HL-60 (cell line): ENCODE measurements at regions not wholly inside any gene's neighbourhood (a gene's known extent, or its start where the extent isn't known, plus 50 kb on each side); places are given as distances from the start of the nearest gene placed in this dataset.

Experiments used
- DNase-seq, 2 experiments: peaks; one replicate each; pipeline ENCODE4 v3.0.0-alpha.2; 2010 to 2020; ENCODE audit warnings: low read depth in 1 of 2, low spot score in 1 of 2
- H3K27ac ChIP-seq: fragments of 250-450 bp; sonication (Bioruptor Pico); replicated peaks from 2 replicates; pipeline ENCODE4 v1.5.1; 2020; ENCODE audit warnings: mild to moderate bottlenecking, moderate library complexity
- H3K27me3 ChIP-seq: fragments of 250-450 bp; sonication (Bioruptor Pico); 2 replicates; pipeline ENCODE4 v1.5.1; 2021; ENCODE audit warnings: mild to moderate bottlenecking, moderate library complexity; ENCODE audit not compliant: insufficient read depth, poor library complexity, severe bottlenecking
- H3K4me3 ChIP-seq: replicated peaks from 2 replicates; pipeline ENCODE4 v1.5.1; 2011; ENCODE audit warnings: mild to moderate bottlenecking, control low read depth, low read length; ENCODE audit not compliant: insufficient read depth
- GABPA ChIP-seq: IDR thresholded peaks from 2 replicates; pipeline ENCODE4 v1.6.1; 2012; ENCODE audit warnings: low read depth
- POLR2AphosphoS5 ChIP-seq: IDR thresholded peaks from 2 replicates; pipeline ENCODE4 v1.6.1; 2012; ENCODE audit warnings: low read depth
- REST ChIP-seq: IDR thresholded peaks from 2 replicates; pipeline ENCODE4 v1.6.1; 2012; ENCODE audit warnings: low read depth; ENCODE audit not compliant: insufficient replicate concordance
- SPI1 ChIP-seq: IDR thresholded peaks from 2 replicates; pipeline ENCODE4 v1.6.1; 2012; ENCODE audit warnings: low read depth, mild to moderate bottlenecking, borderline replicate concordance
- TF ChIP-seq, protein P1 (sequence below): IDR thresholded peaks from one replicate; pipeline ENCODE4 v1.5.1; 2011; ENCODE audit warnings: low read length, control low read depth, inconsistent platforms; ENCODE audit not compliant: insufficient read depth

GRCh38 chr13:77465603-77466195, 69.8 kb upstream of the SCEL start:
- DNase-seq, result no peak
- H3K27ac ChIP-seq, result no peak overlapping the region
- TF ChIP-seq, protein P1, sequence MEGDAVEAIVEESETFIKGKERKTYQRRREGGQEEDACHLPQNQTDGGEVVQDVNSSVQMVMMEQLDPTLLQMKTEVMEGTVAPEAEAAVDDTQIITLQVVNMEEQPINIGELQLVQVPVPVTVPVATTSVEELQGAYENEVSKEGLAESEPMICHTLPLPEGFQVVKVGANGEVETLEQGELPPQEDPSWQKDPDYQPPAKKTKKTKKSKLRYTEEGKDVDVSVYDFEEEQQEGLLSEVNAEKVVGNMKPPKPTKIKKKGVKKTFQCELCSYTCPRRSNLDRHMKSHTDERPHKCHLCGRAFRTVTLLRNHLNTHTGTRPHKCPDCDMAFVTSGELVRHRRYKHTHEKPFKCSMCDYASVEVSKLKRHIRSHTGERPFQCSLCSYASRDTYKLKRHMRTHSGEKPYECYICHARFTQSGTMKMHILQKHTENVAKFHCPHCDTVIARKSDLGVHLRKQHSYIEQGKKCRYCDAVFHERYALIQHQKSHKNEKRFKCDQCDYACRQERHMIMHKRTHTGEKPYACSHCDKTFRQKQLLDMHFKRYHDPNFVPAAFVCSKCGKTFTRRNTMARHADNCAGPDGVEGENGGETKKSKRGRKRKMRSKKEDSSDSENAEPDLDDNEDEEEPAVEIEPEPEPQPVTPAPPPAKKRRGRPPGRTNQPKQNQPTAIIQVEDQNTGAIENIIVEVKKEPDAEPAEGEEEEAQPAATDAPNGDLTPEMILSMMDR, result no peak
- TF ChIP-seq GABPA (no peak), REST (no peak), SPI1 (no peak), POLR2AphosphoS5 (no peak)
- H3K4me3 ChIP-seq, result no peak overlapping the region
- H3K27me3 ChIP-seq, result no peaks in the 10 kb centered on the region

DNA sequence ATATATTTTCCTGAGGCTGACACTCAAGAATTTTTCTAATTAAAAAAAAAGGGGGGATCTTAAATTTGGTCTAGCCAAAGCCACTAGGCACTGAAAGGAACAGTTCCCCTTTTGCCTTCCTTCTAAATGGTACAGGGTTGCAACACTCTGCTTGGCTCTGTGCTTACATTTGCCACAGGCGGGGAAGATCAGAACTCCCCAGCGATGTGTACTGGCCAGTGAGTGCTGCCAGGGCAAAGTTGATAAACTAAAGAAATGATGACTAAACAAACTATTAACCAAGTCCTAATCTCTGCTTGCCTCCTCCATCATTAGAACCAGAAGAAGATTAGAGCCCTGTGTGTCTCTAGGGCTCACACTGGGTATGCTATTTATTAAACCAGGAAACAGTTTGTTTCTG, 75.3 kb upstream of the SCEL start:
- H3K27ac ChIP-seq, result 0 out of 2 replicates have a peak overlapping the region, but pooled peaks have one; percentile 7
- TF ChIP-seq REST (no peak), SPI1 (peak; percentile 97)
- DNase-seq, result peak; percentile 67 to 95
- no peaks in the 10 kb centered on the region for H3K27me3 ChIP-seq
- no peak overlapping the region for H3K4me3 ChIP-seq

DNA sequence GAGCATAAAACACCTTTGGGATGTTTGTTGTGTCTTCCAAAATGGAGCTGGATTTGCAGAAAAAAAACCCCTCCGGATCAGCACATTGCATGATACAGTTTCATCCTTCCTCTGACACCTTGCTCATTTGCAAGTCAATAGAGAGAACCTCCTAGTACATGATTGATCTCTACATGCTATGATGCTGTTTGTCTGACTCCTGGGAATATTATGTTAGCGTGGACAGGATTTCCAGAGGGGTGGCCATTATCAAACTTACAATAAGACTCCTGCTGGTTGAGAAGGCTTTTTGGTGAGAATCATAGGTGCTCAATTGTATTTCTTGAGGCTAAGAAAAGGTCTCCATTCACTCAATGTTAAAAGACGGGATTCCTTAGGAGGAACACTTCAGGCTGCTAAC, 75.9 kb upstream of the SCEL start:
- Histone ChIP-seq H3K4me3 (no peak overlapping the region), H3K27ac (0 out of 2 replicates have a peak overlapping the region, but pooled peaks have one; percentile 7), H3K27me3 (no peaks in the 10 kb centered on the region)
- no peak for TF ChIP-seq GABPA
- TF ChIP-seq REST, result no peak
- TF ChIP-seq POLR2AphosphoS5, result no peak
- no peak for TF ChIP-seq SPI1
- TF ChIP-seq, protein P1, result no peak
- no peak for DNase-seq

- Histone ChIP-seq H3K27me3 (no peaks in the 10 kb centered on the region), H3K27ac (no peak overlapping the region), H3K4me3 (no peak overlapping the region)
- no peak for DNase-seq
- TF ChIP-seq, protein P1, result no peak
- TF ChIP-seq POLR2AphosphoS5, result no peak
- TF ChIP-seq SPI1, result no peak
- TF ChIP-seq REST, result no peak
- no peak for TF ChIP-seq GABPA
These were observed 76.8 kb upstream of the SCEL start for GRCh38 chr13:77458736-77459135.
